Dedifferentiated amniotic fluid mesenchymal stem cell (primary cell): ENCODE measurements at regions not wholly inside any gene's neighbourhood (a gene's known extent, or its start where the extent isn't known, plus 50 kb on each side); places are given as distances from the start of the nearest gene placed in this dataset.

Experiments
- DNase-seq: peaks from one replicate; pipeline ENCODE4 v3.0.0-alpha.2; 2016; ENCODE audit errors: extremely low spot score

- DNase-seq, result no peak
Observed at GRCh38 chr13:40337651-40338050, 328.8 kb downstream of the FOXO1 start.

- DNase-seq, result no peak
Observed at GRCh38 chr13:40338217-40338616, 328.2 kb downstream of the FOXO1 start.

DNA sequence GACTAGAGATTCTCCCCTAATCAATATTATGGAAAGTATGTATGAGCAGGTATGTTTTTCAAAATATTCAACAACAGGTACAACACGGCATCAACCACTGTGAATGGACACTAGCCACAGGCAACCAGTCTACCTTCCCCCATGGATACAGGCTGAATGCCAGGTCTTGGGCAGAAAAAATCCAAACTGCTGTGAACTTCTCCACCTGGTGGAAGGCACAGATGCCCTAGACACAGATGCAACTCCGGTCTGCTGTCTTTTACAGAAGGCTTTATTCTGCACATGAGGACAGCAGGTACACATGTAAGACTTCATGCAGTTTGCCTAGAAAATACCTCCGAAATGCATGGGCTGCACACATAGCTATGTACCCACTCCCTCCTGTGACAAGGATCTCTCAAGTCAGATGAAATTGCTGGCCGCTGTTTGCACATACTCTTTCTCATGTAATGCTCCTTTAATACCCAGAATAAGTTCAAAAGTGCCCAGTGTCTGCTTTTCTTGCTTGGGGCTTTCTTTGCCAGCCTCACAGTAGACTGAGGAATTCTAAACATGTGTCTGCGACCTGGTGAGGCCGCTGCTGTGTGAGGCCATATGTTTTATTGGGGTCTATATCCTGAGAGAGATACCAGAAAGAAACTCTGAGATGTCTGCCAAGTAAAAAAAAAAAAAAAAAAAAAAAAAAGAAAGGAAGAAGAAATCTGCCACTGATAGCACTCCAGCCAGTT is 325.9 kb downstream of the FOXO1 start:
- DNase-seq, result no peak

- no peak for DNase-seq
Observed at GRCh38 chr13:40341096-40341471, 325.4 kb downstream of the FOXO1 start.

- no peak for DNase-seq
Observed at GRCh38 chr13:40341501-40341900, 324.9 kb downstream of the FOXO1 start.

DNA sequence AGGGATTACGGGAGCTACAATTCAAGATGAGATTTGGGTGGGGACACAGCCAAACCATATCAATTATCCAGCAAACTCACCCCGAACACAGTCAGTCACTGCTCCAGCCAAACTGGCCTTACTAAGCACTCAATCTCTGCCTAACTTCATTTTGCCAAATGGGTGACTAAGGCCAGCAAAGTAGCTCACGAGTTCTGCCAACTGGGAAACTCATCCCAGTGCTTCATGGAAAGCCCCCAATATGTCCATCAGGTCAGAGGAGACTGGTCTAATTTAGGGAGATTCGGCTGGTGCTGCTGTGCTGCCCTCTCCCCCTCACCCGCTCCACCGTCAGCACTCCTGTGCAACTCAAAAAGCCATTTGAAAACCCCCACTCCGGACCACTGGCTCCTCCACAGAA is 324.0 kb downstream of the FOXO1 start:
- DNase-seq, result no peak

DNA sequence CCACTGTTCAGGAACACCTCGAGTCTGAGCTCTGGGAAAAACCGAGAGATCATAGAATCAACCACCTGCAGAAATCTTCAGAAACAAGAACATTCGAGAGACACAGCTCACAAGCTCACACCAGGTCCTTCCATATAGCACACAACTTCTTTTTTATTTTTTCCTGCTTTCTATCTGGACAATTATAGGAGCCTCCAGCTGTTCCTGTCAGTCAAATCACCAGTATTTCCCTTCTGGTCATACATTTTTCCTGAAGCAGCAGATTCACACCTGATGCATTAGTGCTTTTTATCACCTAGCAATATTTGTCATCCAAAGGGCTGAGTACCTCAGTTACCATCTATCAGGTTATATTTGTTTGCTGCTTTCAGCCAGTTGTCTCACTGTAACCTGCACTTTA is 323.5 kb downstream of the FOXO1 start:
- DNase-seq, result no peak

- DNase-seq, result no peak
Observed at GRCh38 chr13:40343550-40344269, 322.7 kb downstream of the FOXO1 start.

DNA sequence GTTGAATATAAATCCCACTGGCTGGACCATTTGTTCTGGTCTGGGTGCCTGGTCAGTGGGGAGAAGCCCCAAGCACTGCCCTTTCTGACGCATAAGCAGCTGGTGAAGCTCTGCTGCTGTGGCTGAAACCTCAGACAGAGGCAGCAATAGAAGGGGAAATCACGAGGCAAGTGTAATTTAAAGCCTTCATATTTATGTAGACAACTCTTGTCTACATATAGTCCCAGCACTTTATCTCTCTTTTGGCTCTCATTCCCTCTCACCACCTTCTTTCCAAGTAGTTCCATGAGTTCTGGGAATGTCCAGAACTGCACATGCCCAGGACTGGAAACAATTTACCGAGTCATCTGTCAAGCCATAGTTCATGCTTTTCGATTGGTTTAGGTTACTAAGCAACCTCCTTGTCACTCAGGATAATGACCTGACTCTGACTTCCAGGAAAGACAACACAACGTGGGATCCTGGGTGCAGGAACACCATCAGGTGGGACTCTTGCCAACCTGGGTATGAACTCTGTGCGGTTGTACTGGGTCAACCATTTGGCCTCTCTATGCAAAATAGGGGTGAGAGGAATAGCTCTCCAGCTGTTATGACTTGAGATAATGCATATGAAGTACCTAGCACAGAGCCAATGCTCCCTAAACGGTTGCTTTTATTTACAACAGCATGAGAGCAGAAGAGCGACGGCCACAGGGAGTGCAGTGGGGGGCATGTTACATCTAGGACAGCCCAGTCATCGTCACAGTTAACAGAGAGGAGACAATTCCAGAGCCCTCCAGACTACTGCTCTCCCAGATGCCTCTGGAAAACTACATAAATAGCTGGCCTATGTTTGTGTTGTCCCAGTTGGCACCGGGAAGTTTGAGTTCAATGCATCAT is 321.9 kb downstream of the FOXO1 start:
- no peak for DNase-seq

DNA sequence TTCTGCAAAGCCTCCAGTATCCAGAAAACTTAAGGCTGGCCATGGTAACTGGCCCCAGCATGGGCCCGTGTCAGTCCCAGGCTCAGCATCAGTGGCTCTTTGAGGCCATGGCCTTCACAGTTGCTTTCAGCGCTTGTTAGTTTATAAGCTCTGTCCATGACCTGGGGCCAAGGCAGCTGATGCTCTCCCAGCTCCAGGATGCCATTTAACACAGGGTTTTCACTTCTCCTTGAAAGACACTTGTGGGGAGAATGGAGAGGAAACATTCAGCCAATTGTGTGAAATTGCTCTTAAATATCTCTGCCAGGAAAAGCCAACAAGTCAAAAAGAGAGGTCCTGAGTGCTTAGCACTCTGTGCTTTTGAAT is 321.3 kb downstream of the FOXO1 start:
- no peak for DNase-seq

DNA sequence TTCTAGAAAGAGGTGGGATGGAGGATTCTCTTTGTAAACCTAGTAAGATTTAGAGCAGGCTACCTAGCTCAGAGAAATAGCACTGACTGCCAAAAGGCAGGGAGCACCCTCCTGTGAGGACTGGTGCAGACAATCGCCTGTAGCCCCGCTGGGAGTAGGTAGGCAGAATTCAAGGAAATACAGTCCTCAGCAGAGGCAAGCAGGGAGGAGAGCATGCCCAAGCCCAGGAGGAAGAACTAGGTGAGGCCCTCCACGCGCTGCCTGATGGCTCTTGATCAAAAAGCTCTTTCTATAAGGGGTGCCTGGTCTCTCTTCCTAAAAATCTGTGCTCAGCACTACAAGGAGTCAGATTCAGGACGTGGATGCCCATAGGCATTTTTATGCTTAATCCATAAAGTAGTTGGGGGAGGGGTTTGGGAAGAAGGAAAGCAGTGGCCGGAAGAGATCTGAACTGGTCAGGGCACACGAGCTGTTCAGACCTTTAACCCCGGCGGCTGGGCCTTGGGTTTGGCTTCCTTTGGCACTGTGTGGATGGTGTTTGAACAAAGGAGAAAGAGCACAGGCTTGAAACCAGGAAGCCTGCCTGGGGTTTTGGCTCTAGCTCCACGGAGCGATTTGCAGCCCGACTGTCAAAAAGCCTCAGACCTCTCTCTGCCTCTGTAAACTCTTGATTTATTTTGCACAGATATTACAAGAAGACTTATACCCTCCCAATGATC is 320.6 kb downstream of the FOXO1 start:
- no peak for DNase-seq

DNA sequence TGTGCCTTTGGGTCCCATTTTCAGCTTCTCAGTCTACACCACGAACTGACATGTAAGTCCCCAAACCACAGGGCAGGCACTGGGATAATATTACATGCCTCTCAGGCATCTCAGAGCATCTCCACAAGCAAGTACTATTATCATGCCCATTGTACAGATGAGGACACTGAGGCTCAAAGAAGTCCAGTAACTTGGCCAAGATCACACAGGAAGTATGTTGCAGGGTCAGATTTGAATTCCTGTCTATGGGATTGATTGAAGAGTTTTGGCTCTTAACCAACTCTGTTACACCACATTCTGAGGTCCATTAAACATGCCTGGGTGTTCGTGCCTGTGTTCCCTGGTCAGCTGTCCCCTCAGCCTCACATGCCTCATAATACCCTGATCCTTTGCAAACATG is 319.8 kb downstream of the FOXO1 start:
- DNase-seq, result no peak

DNA sequence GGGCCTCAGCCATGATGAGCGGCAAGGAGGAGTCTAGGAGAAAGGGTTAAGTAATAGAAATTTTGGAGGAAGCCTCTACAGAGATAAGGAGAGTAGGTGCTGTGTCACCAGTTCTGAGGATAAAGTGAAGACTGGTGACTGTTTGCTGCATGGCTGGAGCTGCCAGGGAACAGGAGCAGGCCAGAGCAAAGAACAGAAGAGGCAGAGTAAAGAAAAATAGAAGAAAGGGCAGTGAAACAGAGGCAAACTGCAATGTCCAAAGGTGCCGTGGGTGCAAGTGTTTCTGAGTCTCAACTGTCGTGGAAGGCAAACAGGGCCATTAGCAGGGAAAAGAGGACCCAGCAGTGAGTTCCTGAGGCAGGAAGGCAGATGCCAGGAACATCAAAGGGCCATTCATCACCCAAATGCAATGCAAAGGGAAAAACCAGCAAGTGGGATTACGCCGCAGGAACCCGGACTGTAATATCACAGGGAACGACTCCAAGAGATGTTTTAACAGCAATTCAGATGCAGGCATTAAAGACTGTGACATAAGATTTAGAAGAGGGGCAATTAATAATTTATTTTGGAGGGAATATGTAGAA is 318.3 kb downstream of the FOXO1 start:
- no peak for DNase-seq

GRCh38 chr13:40350283-40350992 is 316.0 kb downstream of the FOXO1 start:
- no peak for DNase-seq

- DNase-seq, result no peak
Observed at GRCh38 chr13:40351537-40352379, 314.7 kb downstream of the FOXO1 start.

GRCh38 chr13:40352380-40352778 is 314.1 kb downstream of the FOXO1 start:
- DNase-seq, result no peak

GRCh38 chr13:40352802-40353562 is 313.5 kb downstream of the FOXO1 start:
- no peak for DNase-seq

DNA sequence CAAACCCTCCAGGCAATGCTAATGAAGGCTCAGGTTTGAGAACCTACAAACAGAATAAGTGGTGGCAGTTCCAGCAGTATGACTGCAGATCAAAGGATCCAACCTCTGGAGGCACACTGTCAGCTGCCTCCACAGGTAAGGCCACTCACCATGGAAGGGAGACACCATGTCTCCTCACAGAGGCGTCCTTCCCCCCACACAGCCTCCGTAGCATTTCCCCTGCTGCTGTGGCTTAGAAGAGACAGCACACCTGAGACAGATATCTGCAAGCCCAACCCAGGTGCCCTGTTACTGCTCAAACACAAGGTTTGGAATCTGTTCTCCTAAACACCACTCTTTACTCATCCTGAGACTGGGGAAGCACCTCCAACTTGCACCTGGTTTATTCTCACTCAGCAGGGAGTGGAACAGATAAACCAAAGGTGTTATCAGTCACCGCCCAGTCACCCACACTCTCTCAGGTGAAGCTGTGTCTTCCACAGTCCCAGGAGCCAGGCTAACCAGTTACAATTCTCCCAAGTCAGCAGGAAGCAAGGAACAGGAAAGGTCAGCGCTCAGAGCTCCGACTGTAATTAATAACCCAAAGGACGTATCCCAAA is 311.2 kb downstream of the FOXO1 start:
- DNase-seq, result no peak

- DNase-seq, result no peak
Observed at GRCh38 chr13:40356011-40356410, 310.4 kb downstream of the FOXO1 start.
